ENCODE measurements at regions not wholly inside any gene's neighbourhood (a gene's known extent, or its start where the extent isn't known, plus 50 kb on each side); places are given as distances from the start of the nearest gene placed in this dataset.

GRCh38 chr2:128395196-128395595 lies 76.5 kb upstream of the HS6ST1 start:
- TF ChIP-seq CTCF (IDR thresholded peaks at IDR 0.05; ENCODE audit: low read length): no peak
- no peak for TF ChIP-seq EZH2 (optimal IDR thresholded peaks at IDR 0.05; ENCODE audit: low read depth, low read length)
- no peak for TF ChIP-seq EZH2phosphoT487 (IDR thresholded peaks at IDR 0.05; ENCODE audit: low read length)
